ENCODE measurements at regions not wholly inside any gene's neighbourhood (a gene's known extent, or its start where the extent isn't known, plus 50 kb on each side); places are given as distances from the start of the nearest gene placed in this dataset.
"Not testable (repeated sequence)": the region's sequence is repeated elsewhere in the genome, so short reads cannot be mapped to it uniquely, and the experiment has no call there.

GRCh38 chr12:20122274-20122673, 246.1 kb upstream of the PDE3A start:
- DNase-seq (ENCODE audit: low read depth, low spot score), result no peak

- no peak for DNase-seq (ENCODE audit: low read depth, low spot score)
Observed at GRCh38 chr12:20123465-20123864, 244.9 kb upstream of the PDE3A start.

GRCh38 chr12:20125276-20125798, 243.0 kb upstream of the PDE3A start:
- DNase-seq (ENCODE audit: low read depth, low spot score), result no peak

- no peak for DNase-seq (ENCODE audit: low read depth, low spot score)
Observed at GRCh38 chr12:20126601-20127000, 241.7 kb upstream of the PDE3A start.

GRCh38 chr12:20127413-20127812, 240.9 kb upstream of the PDE3A start:
- no peak for DNase-seq (ENCODE audit: low read depth, low spot score)

GRCh38 chr12:20128928-20129327, 239.4 kb upstream of the PDE3A start:
- DNase-seq (ENCODE audit: low read depth, low spot score), result no peak

- DNase-seq (ENCODE audit: low read depth, low spot score), result no peak
Observed at GRCh38 chr12:20132818-20133217, 235.5 kb upstream of the PDE3A start.

GRCh38 chr12:20134652-20135051, 233.7 kb upstream of the PDE3A start:
- no peak for DNase-seq (ENCODE audit: low read depth, low spot score)

- no peak for DNase-seq (ENCODE audit: low read depth, low spot score)
Observed at GRCh38 chr12:20140751-20141150, 227.6 kb upstream of the PDE3A start.

- peak; percentile 10 for DNase-seq (ENCODE audit: low read depth, low spot score)
Observed at GRCh38 chr12:20142316-20142715, 226.0 kb upstream of the PDE3A start.

GRCh38 chr12:20142956-20143355, 225.4 kb upstream of the PDE3A start:
- DNase-seq (ENCODE audit: low read depth, low spot score), result no peak

- no peak for DNase-seq (ENCODE audit: low read depth, low spot score)
Observed at GRCh38 chr12:20144341-20144740, 224.0 kb upstream of the PDE3A start.

- no peak for DNase-seq (ENCODE audit: low read depth, low spot score)
Observed at GRCh38 chr12:20148241-20148640, 220.1 kb upstream of the PDE3A start.

GRCh38 chr12:20150835-20151422, 217.4 kb upstream of the PDE3A start:
- DNase-seq (ENCODE audit: low read depth, low spot score), result no peak

- no peak for DNase-seq (ENCODE audit: low read depth, low spot score)
Observed at GRCh38 chr12:20154052-20154451, 214.3 kb upstream of the PDE3A start.

GRCh38 chr12:20155374-20155773, 213.0 kb upstream of the PDE3A start:
- DNase-seq (ENCODE audit: low read depth, low spot score), result no peak

- DNase-seq (ENCODE audit: low read depth, low spot score), result not testable (repeated sequence)
Observed at GRCh38 chr12:20160899-20161298, 207.4 kb upstream of the PDE3A start.

GRCh38 chr12:20174528-20175175, 193.7 kb upstream of the PDE3A start:
- no peak for DNase-seq (ENCODE audit: low read depth, low spot score)

GRCh38 chr12:20175704-20176388, 192.5 kb upstream of the PDE3A start:
- DNase-seq (ENCODE audit: low read depth, low spot score), result no peak

- DNase-seq (ENCODE audit: low read depth, low spot score), result no peak
Observed at GRCh38 chr12:20181416-20182180, 186.7 kb upstream of the PDE3A start.

- DNase-seq (ENCODE audit: low read depth, low spot score), result no peak
Observed at GRCh38 chr12:20183563-20183962, 184.8 kb upstream of the PDE3A start.

GRCh38 chr12:20184514-20184913, 183.8 kb upstream of the PDE3A start:
- no peak for DNase-seq (ENCODE audit: low read depth, low spot score)

All from smooth muscle cell of the brain vasculature (primary cell).